HG03103 (cell line): ENCODE measurements at regions not wholly inside any gene's neighbourhood (a gene's known extent, or its start where the extent isn't known, plus 50 kb on each side); places are given as distances from the start of the nearest gene placed in this dataset.

Experiments
- ATAC-seq: cut with Tn5 transposase; IDR thresholded peaks from one replicate; pipeline ENCODE4 v1.9.1; 2021; ENCODE audit warnings: low read depth; ENCODE audit not compliant: unreplicated experiment

- no peak for ATAC-seq
Measured at GRCh38 chr4:135239964-135240363, 1038.4 kb upstream of the PABPC4L start.

DNA sequence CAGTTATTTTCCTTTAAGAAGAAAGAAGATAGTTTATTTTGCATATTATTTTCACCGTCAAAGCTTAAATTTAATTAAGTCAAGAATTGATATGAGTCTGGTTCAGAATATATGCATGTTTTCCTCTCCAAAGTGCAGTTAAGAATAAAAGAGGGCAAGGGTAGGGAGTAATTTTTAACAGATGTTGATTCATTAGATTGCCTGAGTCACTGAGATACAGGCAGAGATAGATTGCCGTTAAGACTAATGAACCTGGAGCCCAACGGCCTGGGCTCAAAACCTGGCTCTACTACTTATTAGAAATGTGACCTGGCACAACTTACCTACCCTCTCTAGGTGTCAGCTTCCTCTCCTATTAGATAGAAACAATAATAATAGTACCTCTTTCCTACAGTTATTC, 1037.4 kb upstream of the PABPC4L start:
- ATAC-seq = no peak

- ATAC-seq = no peak
Measured at GRCh38 chr4:135236048-135236447, 1034.5 kb upstream of the PABPC4L start.

DNA sequence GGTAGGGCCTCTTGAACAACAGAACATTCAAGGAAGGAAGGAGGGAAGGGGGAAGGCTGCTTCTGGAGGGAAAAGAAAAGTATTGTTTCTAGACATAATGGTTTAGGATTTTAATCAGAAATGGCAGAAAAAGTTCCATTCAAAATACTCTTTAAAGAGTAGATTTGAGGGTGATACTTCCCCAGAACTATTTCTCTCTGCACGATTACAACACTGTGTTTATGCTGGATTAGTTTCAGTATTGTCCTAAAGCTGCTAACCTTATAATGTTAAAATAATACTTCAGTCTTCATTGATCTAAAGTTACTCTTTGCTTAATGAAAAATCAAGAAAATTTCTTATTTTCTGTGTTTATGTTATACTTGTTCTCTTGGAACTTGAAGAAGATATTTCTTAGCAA, 1026.3 kb upstream of the PABPC4L start:
- no peak for ATAC-seq

DNA sequence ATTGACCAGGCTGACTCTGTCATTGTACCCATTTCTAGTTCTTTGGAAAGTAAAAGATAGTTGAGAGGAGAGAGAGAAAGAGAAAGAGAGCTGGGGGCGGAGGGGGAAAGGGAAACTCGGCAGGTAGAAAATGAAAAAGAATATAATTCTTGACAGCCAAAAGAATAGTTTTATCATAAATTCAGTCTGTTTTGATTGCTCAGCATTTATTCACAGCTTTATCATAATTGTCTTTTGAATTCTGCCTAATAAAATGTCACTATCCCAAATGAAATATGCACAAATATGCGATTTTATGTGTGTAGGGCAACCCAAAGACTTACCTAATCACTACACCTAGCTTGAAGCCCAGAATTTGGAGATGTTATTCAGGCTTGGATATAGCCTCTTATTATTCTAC, 1024.0 kb upstream of the PABPC4L start:
- ATAC-seq = no peak

DNA sequence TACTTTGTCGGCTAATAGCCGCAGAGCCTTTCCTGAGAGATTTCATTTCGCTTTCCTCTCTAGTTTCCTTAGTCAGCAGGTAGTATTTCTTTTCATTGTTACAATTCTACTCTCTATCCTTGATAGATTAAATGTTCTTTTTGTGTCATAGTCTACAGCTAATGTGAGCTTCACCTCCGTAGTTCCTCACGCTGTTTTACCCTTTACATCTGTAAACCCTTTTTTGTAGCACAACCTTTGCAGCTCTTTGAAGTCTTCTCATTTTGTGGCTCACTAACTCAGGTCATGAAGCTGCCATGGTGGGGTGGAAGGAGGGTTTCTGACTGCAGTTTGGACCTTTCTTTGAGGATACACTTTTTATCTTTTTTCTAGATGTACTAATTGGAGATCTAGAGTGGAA, 1008.8 kb upstream of the PABPC4L start:
- no peak for ATAC-seq

DNA sequence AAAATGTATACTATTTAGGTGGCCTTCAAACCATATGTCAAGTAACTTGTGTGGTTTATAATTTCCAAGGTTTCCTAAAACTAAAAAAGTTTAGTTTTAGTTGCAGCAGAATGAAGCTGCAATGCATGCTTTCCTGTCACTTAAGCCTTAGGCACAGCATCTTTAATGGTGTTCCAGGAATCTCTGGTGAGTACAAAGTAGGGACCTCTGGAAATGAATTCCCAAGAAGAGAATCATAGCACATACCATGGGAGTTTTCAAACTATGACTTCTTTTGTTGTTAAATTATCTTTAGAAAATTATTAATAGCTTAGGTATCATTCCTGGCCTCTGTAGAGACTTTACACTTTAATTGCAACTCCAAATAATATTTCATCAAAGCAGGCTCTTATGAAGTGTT, 1005.9 kb upstream of the PABPC4L start:
- ATAC-seq = no peak

DNA sequence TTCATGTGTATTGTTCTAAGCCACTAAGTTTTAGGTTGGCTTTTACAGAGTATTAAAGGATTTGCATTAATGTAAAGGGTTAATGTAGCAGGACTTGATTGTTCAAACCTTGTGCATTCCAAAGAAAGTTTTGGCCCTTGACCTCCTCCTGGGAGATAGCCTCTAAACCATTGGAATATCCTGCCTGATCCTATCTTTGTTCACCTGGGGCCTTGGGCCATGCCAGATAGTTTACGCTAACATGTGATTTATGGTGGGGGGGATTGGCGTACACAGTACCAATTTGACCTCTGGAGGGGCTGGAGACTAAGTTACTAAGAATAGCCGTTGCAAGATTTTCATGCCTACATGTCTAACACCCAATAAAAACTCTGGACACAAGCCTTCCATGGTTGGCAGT, 1002.7 kb upstream of the PABPC4L start:
- ATAC-seq = no peak

DNA sequence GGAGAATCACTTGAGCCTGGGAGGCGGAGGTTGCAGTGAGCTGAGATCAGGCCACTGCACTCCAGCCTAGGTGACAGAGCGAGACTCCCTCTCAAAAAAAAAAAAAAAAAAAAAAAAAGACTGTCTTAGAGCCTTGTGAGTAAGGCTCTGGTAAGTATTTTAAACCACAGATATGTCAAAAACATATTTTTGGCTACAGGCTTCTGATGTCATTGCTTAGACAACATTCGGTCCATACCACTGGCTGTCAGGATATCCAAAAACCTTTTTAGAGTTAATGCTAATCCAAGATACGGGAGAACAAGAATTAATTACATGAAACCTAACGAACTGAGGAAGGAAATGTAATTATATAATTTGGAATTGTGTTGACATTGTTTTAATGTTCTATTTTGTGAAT, 999.5 kb upstream of the PABPC4L start:
- no peak for ATAC-seq

DNA sequence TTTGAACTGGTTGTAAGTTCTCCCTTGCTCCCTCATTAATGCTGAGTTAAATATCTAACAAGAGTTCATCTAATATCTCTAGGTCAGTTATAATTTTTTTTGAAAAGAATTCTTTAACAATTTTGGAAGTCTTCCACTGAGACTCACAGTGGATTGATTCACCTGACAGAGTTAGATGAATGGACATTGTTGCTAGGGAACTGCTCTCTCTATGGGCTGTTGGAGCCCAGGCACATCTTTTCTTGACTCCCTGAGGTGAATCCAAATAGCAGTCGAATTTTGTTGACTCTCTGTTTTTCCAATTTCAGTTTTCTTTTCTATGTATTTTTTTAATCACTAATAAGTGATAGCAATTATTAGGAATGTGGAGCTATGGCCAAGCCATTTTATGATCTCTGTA, 996.1 kb upstream of the PABPC4L start:
- ATAC-seq = no peak

DNA sequence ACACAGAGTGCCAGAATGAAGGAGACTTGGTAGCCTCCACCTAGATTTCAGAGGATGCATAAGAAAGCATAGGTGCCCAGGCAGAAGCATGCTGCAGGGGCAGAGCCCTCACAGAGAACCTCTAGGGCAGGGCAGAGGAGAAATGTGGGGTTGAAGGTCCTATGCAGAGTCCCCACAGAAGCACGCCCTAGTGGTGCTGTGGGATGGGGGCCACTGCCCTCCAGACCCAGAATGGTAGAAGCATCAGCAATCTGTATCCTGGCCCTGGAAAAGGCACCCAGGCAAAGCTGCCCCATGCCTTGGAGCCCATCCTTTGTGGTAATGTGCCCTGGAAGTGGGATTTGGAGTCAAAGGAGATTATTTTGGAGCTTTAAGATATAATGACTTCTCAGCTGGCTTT, 992.9 kb upstream of the PABPC4L start:
- ATAC-seq = no peak

DNA sequence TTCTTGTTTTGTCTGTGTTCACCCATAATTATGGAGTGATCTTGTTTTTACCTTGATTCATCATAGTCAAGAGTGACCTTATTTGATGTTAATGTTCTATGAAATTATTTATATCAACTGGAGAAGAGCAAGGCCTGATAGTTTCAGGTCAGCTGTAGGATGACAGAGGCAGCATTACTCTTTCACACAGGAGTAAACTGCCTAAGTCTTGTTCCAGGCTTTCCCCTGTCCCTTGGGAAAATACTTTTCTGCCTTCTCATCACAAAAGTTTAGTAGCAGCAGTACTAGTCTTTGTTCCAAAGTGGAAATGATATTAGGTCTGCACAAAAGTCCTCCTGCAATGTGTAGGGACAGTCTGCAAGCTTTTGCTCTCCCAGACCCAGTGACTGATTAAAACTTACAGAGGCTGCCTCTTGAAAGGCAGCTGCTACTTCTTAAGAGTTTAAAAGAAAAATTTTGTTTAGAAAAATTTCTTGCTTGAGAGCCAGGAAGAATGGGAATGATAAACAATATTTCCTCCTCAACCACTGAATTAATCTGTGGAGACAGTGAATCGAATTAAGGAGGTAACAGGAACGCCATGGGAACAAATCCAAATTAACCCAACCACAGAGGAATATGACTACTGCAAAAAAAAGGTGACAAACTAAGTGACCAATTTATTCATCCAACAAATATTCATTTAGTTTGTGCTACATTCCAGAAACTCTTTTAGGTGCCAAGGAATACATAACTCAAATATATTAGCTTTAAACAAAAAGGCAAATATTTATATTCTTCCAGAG, 991.4 kb upstream of the PABPC4L start:
- no peak for ATAC-seq

DNA sequence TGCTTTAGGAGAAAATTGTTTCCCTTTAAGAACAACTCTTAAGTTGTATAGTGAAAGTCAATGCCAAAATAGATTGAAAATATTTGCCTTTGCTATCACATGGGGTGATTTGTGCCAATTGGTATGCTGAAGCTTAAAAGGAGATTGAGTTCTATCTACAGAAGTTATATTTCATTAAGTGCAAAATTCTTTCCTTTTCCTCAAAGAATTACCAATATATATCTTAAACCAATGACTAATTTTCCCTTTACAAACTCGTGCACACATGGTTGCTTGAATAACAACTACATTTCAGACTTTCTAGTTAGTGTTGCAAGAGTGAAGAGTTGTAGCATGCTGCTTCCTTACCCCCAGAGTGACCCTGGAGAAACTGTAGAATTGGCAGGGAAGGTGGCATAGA, 990.0 kb upstream of the PABPC4L start:
- no peak for ATAC-seq

DNA sequence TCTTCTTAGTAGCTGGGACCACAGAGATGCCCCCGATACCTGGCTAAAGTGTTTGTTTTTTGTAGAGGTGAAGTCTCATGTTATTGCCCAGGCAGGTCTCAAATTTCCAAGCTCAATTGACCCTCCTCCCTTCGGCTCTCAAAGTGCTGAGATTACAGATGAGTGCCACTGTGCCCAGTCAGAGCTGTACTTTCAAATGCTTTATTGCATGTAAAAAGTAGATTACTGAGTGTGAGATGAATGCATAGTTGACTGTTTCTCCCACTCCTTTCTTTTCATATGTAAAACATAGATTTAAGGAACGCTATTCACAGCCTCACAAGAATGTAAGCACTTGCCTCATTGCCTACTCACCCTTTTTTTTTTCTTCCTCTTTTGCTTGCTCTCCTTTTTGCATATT, 984.4 kb upstream of the PABPC4L start:
- ATAC-seq = no peak

DNA sequence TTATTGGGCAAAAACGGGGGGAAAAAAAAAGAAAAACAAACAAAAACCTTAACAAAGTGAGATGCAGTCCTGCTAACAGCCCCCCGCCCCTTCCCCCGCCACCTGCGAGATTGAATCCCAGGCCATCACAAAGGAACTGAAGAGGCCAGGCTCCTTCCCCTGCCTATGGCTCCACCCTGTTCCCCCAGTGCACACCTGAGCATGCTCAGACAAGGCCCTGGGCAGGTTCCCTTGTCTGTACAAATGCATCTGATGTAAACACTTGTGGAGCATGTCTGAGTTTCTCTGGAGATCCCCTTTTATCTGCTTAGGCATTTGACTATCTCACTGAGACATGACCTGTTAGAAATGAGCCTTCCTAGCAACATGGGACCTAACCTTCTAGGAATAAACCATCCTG, 983.7 kb upstream of the PABPC4L start:
- ATAC-seq = no peak

GRCh38 chr4:135184715-135185114, 983.1 kb upstream of the PABPC4L start:
- no peak for ATAC-seq

DNA sequence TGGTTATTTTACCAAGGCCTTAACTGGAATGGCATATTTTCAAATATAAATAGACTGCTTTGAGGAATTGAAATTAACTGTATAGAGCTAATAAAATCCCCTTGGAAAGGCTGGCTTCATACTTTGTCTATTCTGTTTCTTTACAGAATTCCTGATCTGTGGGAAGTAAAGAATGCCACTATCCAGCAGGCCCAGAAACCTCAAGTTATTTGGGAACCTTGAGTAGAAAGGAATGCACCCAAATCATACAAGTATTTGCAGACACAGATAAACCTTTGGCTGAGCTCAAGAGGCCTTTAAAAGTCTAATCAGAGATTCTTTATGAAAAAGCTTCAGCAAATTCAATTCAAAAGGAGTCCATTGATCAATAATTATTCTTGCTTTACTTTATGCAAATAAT, 975.7 kb upstream of the PABPC4L start:
- no peak for ATAC-seq

DNA sequence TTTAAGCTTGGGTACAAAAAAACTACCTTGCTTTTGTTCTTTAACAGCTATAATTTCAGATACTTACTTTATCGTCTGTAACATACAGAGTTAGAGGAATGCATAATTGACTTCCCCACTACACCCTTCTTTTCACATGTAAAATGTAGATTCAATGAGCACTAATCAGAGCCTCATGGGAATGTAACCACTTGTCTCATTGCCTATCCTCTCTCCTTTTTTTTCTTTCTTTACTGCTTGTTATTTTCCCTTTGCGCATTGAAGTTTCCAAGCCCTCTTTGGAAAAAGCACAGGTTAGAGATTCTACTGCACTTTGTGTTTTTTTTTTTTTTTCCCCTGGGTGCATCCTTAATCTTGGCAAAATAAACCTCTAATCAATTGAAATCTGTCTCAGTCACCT, 965.1 kb upstream of the PABPC4L start:
- no peak for ATAC-seq

DNA sequence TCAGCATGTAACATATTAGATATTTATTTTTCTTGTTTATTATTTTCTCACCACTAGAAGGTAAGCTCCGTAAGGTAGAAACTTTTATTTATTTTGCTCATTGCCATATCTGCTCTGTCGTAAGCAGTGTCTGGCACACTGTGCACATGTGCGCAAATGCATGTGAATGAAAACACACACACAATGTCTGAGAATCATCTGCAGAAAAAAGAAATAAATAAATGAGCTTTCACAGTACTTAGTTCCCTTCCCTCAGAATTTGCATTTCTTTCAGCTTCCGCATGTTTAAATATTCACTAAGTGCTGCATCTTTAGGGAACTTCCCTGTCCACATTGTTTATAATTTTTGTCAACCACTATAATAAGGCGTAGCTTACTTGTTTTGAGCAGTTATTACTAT, 963.0 kb upstream of the PABPC4L start:
- ATAC-seq = no peak

DNA sequence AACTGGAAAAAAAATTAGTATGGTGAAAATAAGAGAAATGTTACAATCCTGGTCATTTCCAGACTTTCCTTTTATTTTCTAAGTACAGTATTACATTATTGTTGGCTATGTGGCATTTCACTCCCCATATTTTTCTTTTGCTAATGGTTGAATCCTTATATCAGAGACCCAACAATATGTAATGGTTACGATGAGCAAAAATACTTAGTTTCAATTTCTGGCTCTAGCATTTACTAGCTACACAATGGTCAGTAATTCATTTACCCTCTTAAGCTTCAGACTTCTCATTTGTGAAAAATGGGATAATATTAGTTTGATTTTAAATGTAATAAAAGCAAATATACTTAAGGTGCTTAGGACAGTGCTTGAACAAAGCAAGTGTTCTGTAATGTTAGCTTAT, 942.9 kb upstream of the PABPC4L start:
- no peak for ATAC-seq

DNA sequence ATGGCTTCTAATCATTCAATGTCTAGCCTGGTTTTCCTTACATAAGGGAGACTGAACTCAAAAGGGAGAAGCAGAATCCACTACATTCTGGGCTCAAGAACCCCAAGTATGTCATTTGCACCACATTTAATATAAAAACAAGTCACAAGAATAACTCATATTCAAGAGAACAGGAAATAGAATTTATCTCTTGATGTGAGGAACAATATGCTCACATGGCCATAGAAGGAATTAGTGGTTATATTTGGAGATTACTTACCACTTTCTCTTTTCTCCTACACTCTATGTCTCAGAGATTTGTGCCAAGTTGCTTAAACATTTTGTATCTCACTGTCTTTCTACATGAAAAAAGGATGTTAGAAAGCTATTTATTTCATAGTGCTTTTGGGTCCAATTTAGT, 922.6 kb upstream of the PABPC4L start:
- no peak for ATAC-seq

DNA sequence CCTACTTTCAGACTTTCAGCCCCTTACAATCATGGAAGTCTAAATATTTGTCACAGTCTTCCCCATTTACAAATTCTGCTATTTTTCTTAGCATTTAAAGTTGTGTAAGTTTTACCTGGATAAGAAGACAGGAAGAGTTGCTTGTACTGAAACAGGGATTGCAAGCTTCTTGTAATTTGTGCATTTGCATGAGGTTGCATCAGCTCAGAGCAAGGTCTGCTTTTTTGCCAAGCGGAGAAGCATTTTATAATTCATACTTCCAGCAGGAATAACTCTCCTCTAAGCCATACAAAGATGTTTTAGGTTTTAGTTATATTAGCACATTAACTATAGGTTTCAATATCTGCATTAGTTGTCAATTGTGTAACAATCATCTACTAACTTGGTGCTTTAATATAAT, 922.0 kb upstream of the PABPC4L start:
- ATAC-seq = no peak

DNA sequence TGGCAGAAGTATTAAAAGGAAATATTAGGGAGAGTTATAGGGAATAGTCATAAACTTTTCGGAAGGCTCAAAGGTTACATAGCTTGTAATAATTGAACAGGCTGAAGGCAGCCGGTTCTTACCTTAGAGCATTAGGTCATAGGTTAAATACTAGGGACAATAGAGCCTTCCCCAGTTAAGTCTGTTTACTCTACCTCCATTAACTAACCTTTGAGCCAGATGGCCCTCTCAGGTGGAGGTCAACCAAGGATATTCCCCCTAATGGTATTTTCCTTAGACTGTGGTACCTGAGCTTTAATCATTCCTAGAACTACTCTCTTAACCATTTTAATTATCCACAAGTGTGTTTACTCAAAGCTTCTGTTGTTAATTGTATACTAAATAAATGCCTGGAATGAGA, 920.9 kb upstream of the PABPC4L start:
- ATAC-seq = no peak
